ENCODE measurements at regions not wholly inside any gene's neighbourhood (a gene's known extent, or its start where the extent isn't known, plus 50 kb on each side); places are given as distances from the start of the nearest gene placed in this dataset.

DNA sequence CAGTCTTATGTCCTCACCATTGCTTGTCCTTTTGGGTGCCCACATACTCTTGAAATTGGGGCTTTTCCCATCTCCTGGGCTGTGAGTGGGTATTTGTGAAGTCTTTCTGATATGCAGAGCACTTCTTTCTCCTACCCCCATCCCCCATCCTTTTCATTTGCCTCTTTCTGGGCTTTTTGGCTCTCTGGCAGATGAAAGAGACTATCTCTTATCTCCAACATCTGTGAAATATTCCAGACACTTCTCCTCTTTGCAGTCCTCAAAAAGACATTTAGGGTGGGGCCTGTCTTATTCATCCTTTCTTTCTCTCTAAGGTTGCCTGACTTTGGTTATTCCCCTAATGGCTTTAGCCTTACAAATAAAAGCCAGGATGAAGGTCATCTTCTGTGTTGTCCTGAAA, 462.2 kb upstream of the MKI67 start:
- H3K79me2 ChIP-seq (ENCODE audit: control insufficient read depth, insufficient read depth, low read length): no peaks in the 10 kb centered on the region
- ATAC-seq (no peak), DNase-seq (ENCODE audit: extremely low read depth in 1 of 4, low spot score in 3 of 4) (no peak), FAIRE-seq (no peak)
- no peak overlapping the region for H3K4me2 ChIP-seq (ENCODE audit: insufficient read depth, low read length)
- ChIA-PET CTCF (ENCODE audit: low intra/inter-chr PET ratio) (no interaction called here), POLR2A (no interaction called here)
- no peaks in the 10 kb centered on the region; a peak in 2 of 5 replicates for H3K4me1 ChIP-seq (replicated peaks in 1 of 2; ENCODE audit: control insufficient read depth in 2 of 2, insufficient read depth in 2 of 2, low read length in 2 of 2)
- no peaks in the 10 kb centered on the region for H4K20me1 ChIP-seq (replicated peaks; ENCODE audit: control insufficient read depth, insufficient read depth, low read length)
- H3K36me3 ChIP-seq (ENCODE audit: control insufficient read depth, insufficient read depth, low read length): no peaks in the 10 kb centered on the region
- 0 out of 2 replicates have a peak overlapping the region, but pooled peaks have one; percentile 9 for H2AFZ ChIP-seq (ENCODE audit: low read depth, low read length)
- no peaks in the 10 kb centered on the region for H3K9me3 ChIP-seq (replicated peaks; ENCODE audit: control insufficient read depth, insufficient read depth, low read depth, low read length)
- H3K27ac ChIP-seq (ENCODE audit: extremely low read depth, low read depth, low read length): no peak overlapping the region
- no peak overlapping the region for H3K4me3 ChIP-seq
- H3K9me1 ChIP-seq (ENCODE audit: control insufficient read depth, insufficient read depth, low read length): no peaks in the 10 kb centered on the region
- intact Hi-C loops (cut with micrococcal nuclease): no loop called here
- no peak overlapping the region for H3K9ac ChIP-seq (ENCODE audit: insufficient read depth in 1 of 2, low read depth in 2 of 2, low read length in 2 of 2)
- no TSS peak for BruUV-seq (replicated peaks)
- TF ChIP-seq MEIS2 (IDR thresholded peaks at IDR 0.05; ENCODE audit: partially characterized antibody): no peak
- TF ChIP-seq ZSCAN29 (IDR thresholded peaks at IDR 0.05): no peak
- H3K27me3 ChIP-seq (ENCODE audit: control insufficient read depth in 2 of 2, insufficient read depth in 2 of 2, low read length in 2 of 2): no peaks in the 10 kb centered on the region
- in situ Hi-C loops (cut with MboI): loop anchor here (25.0 kb wide), 1 partner anchor 1524 kb away; the partner anchor contains the start of gene C10orf143

DNA sequence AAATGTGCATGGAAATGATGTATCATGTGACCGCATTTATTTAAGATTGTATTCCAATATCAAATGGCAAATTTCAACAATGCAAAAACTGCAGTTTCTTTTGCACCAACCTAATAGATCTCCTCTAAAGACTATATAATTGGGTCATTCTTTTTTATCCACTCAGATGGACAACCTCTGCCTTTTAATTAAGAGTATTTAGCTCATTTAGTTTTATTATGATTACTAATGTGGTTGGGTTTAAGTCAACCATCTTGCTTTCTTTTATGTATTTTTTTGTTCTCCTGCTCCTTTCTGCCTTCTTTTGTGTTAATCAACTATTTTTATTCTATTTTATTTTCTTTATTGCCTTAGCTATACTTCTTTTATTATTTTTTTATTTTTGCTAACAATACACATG, 468.5 kb upstream of the MKI67 start:
- ChIA-PET CTCF (ENCODE audit: low intra/inter-chr PET ratio) (no interaction called here), POLR2A (interaction anchor here (0.6 kb wide), 1 partner anchor 476 kb away, joined by 3 read pairs; no protein-coding TSS in a partner anchor)
- H3K4me1 ChIP-seq (replicated peaks in 1 of 2; ENCODE audit: control insufficient read depth in 2 of 2, insufficient read depth in 2 of 2, low read length in 2 of 2): peaks cover 0 to 13% of the 10 kb centered on the region in 2 experiments; a peak in 3 of 5 replicates
- no peaks in the 10 kb centered on the region for H3K79me2 ChIP-seq (ENCODE audit: control insufficient read depth, insufficient read depth, low read length)
- H4K20me1 ChIP-seq (replicated peaks; ENCODE audit: control insufficient read depth, insufficient read depth, low read length): no peaks in the 10 kb centered on the region
- H3K27me3 ChIP-seq (ENCODE audit: control insufficient read depth in 2 of 2, insufficient read depth in 2 of 2, low read length in 2 of 2): no peaks in the 10 kb centered on the region
- H2AFZ ChIP-seq (ENCODE audit: low read depth, low read length): no peak overlapping the region
- ATAC-seq: no peak
- peaks cover 6% of the 10 kb centered on the region for H3K36me3 ChIP-seq (ENCODE audit: control insufficient read depth, insufficient read depth, low read length)
- H3K9ac ChIP-seq (ENCODE audit: insufficient read depth in 1 of 2, low read depth in 2 of 2, low read length in 2 of 2): no peak overlapping the region
- no peaks in the 10 kb centered on the region for H3K9me1 ChIP-seq (ENCODE audit: control insufficient read depth, insufficient read depth, low read length)
- H3K4me2 ChIP-seq (ENCODE audit: insufficient read depth, low read length): no peak overlapping the region
- no peak for DNase-seq (ENCODE audit: extremely low read depth in 1 of 4, low spot score in 3 of 4)
- in situ Hi-C loops (cut with MboI): loop anchor here (25.0 kb wide), 1 partner anchor 1518 kb away; the partner anchor contains the start of gene C10orf143
- no peak overlapping the region for H3K27ac ChIP-seq (ENCODE audit: extremely low read depth, low read depth, low read length)
- no TSS peak for BruUV-seq (replicated peaks)
- intact Hi-C loops (cut with micrococcal nuclease): no loop called here
- no peak overlapping the region for H3K4me3 ChIP-seq
- TF ChIP-seq SNRNP70 (optimal IDR thresholded peaks at IDR 0.05; ENCODE audit: low read depth, low read length) (no peak), ZNF507 (tag; conservative IDR thresholded peaks at IDR 0.05) (peak; percentile 98)
- TF ChIP-seq, protein P1, sequence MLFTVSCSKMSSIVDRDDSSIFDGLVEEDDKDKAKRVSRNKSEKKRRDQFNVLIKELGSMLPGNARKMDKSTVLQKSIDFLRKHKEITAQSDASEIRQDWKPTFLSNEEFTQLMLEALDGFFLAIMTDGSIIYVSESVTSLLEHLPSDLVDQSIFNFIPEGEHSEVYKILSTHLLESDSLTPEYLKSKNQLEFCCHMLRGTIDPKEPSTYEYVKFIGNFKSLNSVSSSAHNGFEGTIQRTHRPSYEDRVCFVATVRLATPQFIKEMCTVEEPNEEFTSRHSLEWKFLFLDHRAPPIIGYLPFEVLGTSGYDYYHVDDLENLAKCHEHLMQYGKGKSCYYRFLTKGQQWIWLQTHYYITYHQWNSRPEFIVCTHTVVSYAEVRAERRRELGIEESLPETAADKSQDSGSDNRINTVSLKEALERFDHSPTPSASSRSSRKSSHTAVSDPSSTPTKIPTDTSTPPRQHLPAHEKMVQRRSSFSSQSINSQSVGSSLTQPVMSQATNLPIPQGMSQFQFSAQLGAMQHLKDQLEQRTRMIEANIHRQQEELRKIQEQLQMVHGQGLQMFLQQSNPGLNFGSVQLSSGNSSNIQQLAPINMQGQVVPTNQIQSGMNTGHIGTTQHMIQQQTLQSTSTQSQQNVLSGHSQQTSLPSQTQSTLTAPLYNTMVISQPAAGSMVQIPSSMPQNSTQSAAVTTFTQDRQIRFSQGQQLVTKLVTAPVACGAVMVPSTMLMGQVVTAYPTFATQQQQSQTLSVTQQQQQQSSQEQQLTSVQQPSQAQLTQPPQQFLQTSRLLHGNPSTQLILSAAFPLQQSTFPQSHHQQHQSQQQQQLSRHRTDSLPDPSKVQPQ (CRISPR knock-in tag; IDR thresholded peaks at IDR 0.05; ENCODE audit: borderline replicate concordance): no peak
- WGBS (ENCODE audit: insufficient coverage, low coverage, missing lambda C conversion rate): 94% methylated on average over 1 of the region's 1 CpG
- peaks cover 7% of the 10 kb centered on the region for H3K9me3 ChIP-seq (replicated peaks; ENCODE audit: control insufficient read depth, insufficient read depth, low read depth, low read length)
- no peak for FAIRE-seq

Measured in K562 (cell line).